Suprapubic skin (tissue), 4 donors: ENCODE measurements at regions not wholly inside any gene's neighbourhood (a gene's known extent, or its start where the extent isn't known, plus 50 kb on each side); places are given as distances from the start of the nearest gene placed in this dataset.

ENCODE experiments used
- DNase-seq, 2 donors: peaks; one replicate each; pipeline ENCODE4 v3.0.0-alpha.2; 2019; ENCODE audit warnings: low spot score in 2 of 2
- H3K27ac ChIP-seq: fragments of 200-600 bp; sonication (generic); one replicate; pipeline ENCODE4 v1.5.1; 2019
- H3K27me3 ChIP-seq: fragments of 200-600 bp; sonication (generic); one replicate; pipeline ENCODE4 v1.5.1; 2019
- H3K36me3 ChIP-seq: fragments of 200-600 bp; sonication (generic); one replicate; pipeline ENCODE4 v1.5.1; 2019
- H3K4me1 ChIP-seq: fragments of 200-600 bp; sonication (generic); one replicate; pipeline ENCODE4 v1.5.1; 2019
- H3K4me3 ChIP-seq: fragments of 200-600 bp; sonication (generic); one replicate; pipeline ENCODE4 v1.5.1; 2019; ENCODE audit warnings: mild to moderate bottlenecking
- H3K9me3 ChIP-seq: fragments of 200-600 bp; sonication (generic); one replicate; pipeline ENCODE4 v1.5.1; 2019
- EP300 ChIP-seq: sonication (generic); formaldehyde crosslinking; IDR thresholded peaks from one replicate; pipeline ENCODE4 v1.6.1; 2017; ENCODE audit warnings: antibody characterized with exemption
- POLR2A ChIP-seq, 2 donors: fragments of 450-650 bp; IDR thresholded peaks; one replicate each; pipeline ENCODE4 v1.6.1; 2017; ENCODE audit warnings: antibody characterized with exemption in 2 of 2, mild to moderate bottlenecking in 2 of 2, moderate library complexity in 2 of 2
- POLR2AphosphoS5 ChIP-seq, 3 donors: sonication (generic); formaldehyde crosslinking; IDR thresholded peaks; one replicate each; pipeline ENCODE4 v1.6.1; 2017; ENCODE audit warnings: antibody characterized with exemption in 3 of 3
- WGBS: methylation state at CpG from one replicate; pipeline ENCODE4 v1.1.5; 2018; 5-methylcytosine and 5-hydroxymethylcytosine counted together
- TF ChIP-seq, protein P1 (sequence below), 2 donors: fragments of 200-600 bp in 1 of 2; fragments of 450-650 bp in 1 of 2; sonication (generic) in 1 of 2; IDR thresholded peaks; one replicate each; pipeline ENCODE4 v1.5.1; 2016 to 2019; ENCODE audit warnings: antibody characterized with exemption in 2 of 2, mild to moderate bottlenecking in 1 of 2, moderate library complexity in 1 of 2

DNA sequence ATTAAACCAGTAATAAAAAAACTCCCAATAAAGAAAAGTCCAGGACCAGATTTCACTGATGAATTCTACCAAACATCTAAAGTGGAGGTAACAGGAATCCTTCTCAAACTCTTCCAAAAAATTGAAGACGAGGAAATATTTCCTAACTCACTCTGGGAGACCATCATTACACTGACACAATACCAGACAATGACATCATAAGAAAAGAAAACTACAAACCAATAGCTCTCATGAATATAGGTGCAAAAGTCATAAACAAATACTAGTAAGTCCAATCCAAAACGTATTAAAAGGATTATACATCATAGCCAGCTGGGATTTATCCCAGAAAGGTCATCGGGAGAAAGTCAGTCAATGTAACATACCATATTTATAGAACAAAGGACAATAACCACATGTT, 94.0 kb upstream of the RAB18 start:
- Histone ChIP-seq H3K9me3 (no peaks in the 10 kb centered on the region), H3K36me3 (no peaks in the 10 kb centered on the region), H3K4me1 (no peaks in the 10 kb centered on the region), H3K27ac (no peak overlapping the region), H3K27me3 (peaks cover 13% of the 10 kb centered on the region), H3K4me3 (no peak overlapping the region)
- 52% methylated on average over 3 of the region's 3 CpGs for whole genome bisulfite sequencing
- TF ChIP-seq, protein P1, sequence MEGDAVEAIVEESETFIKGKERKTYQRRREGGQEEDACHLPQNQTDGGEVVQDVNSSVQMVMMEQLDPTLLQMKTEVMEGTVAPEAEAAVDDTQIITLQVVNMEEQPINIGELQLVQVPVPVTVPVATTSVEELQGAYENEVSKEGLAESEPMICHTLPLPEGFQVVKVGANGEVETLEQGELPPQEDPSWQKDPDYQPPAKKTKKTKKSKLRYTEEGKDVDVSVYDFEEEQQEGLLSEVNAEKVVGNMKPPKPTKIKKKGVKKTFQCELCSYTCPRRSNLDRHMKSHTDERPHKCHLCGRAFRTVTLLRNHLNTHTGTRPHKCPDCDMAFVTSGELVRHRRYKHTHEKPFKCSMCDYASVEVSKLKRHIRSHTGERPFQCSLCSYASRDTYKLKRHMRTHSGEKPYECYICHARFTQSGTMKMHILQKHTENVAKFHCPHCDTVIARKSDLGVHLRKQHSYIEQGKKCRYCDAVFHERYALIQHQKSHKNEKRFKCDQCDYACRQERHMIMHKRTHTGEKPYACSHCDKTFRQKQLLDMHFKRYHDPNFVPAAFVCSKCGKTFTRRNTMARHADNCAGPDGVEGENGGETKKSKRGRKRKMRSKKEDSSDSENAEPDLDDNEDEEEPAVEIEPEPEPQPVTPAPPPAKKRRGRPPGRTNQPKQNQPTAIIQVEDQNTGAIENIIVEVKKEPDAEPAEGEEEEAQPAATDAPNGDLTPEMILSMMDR (IDR thresholded peaks at IDR 0.05) = no peak
- TF ChIP-seq POLR2A (IDR thresholded peaks at IDR 0.05) = no peak
- TF ChIP-seq POLR2AphosphoS5 (IDR thresholded peaks at IDR 0.05) = no peak
- no peak for TF ChIP-seq EP300
- no peak for DNase-seq

DNA sequence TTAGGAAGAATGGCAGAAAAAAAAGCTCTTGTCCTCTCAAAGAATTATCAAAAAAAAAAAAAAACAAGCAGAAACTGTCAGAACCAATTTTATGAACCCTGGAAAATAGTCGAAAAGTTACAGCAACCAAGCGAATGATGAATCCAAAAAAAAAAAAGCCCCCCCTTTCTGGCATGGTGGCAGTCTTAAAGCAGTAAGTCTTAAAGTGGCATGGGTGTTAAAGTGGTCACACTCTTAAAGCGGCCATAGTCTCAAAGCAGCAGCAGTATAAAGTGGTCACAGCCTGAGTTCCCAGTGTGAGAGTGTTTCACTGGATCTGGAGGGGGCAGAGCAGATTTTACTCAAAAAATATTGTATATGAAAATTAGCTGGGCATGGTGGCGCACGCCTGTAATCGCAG, 96.8 kb upstream of the RAB18 start:
- Histone ChIP-seq H3K4me1 (no peaks in the 10 kb centered on the region), H3K4me3 (no peak overlapping the region), H3K27me3 (no peaks in the 10 kb centered on the region), H3K36me3 (no peaks in the 10 kb centered on the region), H3K27ac (no peak overlapping the region), H3K9me3 (no peaks in the 10 kb centered on the region)
- no peak for DNase-seq
- WGBS = 89% methylated on average over 6 of the region's 6 CpGs
- TF ChIP-seq POLR2A (IDR thresholded peaks at IDR 0.05) (no peak), POLR2AphosphoS5 (IDR thresholded peaks at IDR 0.05) (no peak), EP300 (no peak)
- TF ChIP-seq, protein P1 (IDR thresholded peaks at IDR 0.05) = no peak

DNA sequence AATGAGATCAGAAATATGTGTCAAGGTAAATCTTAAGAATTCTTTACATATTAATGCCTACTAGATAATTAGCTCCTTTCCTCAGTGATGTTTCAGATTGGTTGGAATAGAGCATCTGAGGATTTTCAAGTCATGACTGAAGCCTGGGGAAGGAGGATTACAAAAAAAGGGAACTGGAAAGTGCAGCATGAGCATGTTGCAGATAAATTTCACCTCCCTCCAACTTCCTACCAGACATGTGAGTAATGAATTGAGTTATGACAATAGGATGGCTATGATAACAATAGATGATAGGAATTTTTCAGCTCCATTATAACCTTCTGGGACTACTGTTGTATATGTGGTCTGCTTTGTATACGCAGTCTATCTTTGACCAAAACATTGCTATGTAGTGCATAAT, 104.2 kb upstream of the RAB18 start:
- Histone ChIP-seq H3K4me1 (no peaks in the 10 kb centered on the region), H3K4me3 (no peak overlapping the region), H3K27me3 (no peaks in the 10 kb centered on the region), H3K27ac (no peak overlapping the region), H3K9me3 (no peaks in the 10 kb centered on the region), H3K36me3 (no peaks in the 10 kb centered on the region)
- 92% methylated on average over 1 of the region's 1 CpG for WGBS
- DNase-seq = no peak
- no peak for TF ChIP-seq POLR2AphosphoS5 (IDR thresholded peaks at IDR 0.05)
- no peak for TF ChIP-seq EP300
- TF ChIP-seq, protein P1 (IDR thresholded peaks at IDR 0.05) = no peak
- no peak for TF ChIP-seq POLR2A (IDR thresholded peaks at IDR 0.05)

DNA sequence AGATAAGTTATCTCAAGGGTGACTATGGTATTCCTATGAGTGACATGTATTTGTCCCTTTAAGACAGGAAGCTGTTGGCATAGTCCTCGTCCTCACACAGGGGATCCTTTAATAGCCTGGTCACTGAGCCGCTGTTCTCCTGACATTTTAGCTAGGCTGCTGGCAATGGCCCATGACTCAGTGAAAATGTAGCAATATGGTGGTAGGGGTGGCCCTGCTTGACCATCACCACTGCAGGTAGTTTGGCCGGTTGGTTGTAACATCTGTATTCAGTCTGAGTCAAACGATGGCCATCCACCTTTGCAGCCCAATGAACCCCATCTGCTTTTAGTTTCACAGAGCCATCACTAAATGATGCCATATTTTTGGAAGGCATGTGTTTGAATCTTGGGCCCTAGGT, 110.1 kb upstream of the RAB18 start:
- TF ChIP-seq POLR2AphosphoS5 (IDR thresholded peaks at IDR 0.05) (no peak), EP300 (no peak), POLR2A (IDR thresholded peaks at IDR 0.05) (no peak)
- TF ChIP-seq, protein P1 (IDR thresholded peaks at IDR 0.05) = no peak
- Histone ChIP-seq H3K9me3 (no peaks in the 10 kb centered on the region), H3K27ac (no peak overlapping the region), H3K36me3 (no peaks in the 10 kb centered on the region), H3K27me3 (no peaks in the 10 kb centered on the region), H3K4me1 (peaks cover 10% of the 10 kb centered on the region), H3K4me3 (no peak overlapping the region)
- 71% methylated on average over 4 of the region's 4 CpGs for WGBS
- no peak for DNase-seq

DNA sequence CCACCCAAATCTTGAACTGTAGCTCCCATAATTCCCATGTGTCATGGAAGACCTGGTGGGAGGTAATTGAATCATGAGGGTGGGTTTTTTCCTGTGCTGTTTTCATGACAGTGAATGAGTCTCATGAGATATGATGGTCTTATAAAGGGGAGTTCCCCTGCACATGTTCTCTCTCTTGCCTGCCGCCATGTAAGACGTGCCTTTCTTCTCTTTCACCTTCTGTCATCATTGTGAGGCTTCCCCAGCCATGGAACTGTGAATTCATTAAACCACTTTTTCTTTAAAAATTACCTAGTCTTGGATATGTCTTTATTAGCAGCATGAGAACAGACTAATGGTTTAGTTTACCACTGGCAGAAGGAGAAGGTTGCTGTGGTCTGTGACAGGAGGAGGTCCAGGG, 111.5 kb upstream of the RAB18 start:
- Histone ChIP-seq H3K9me3 (no peaks in the 10 kb centered on the region), H3K27ac (no peak overlapping the region), H3K27me3 (no peaks in the 10 kb centered on the region), H3K36me3 (no peaks in the 10 kb centered on the region), H3K4me3 (no peak overlapping the region), H3K4me1 (peaks cover 10% of the 10 kb centered on the region)
- no peak for DNase-seq
- 89% methylated on average over 2 of the region's 2 CpGs for WGBS
- TF ChIP-seq EP300 (no peak), POLR2A (IDR thresholded peaks at IDR 0.05) (no peak), POLR2AphosphoS5 (IDR thresholded peaks at IDR 0.05) (no peak)

DNA sequence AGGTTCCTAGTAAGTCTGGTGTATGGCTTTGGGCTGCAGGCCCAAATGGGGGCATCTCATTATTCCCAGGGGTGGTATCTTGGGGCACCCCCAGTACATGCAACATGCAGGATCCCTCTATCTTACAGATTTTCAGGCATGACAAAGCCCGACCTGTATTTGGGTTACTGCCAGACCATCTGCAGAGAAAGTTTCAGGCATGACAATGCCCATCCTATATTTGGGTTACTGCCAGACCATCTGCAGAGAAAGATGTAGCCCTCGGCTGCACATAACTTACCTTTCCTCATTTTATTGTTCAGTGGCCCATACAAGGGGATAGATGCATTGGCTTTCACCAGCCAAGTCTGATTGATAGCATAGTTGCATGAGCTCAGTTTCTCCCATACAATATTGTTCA, 112.2 kb upstream of the RAB18 start:
- Histone ChIP-seq H3K9me3 (no peaks in the 10 kb centered on the region), H3K36me3 (no peaks in the 10 kb centered on the region), H3K27me3 (no peaks in the 10 kb centered on the region), H3K27ac (no peak overlapping the region), H3K4me3 (no peak overlapping the region), H3K4me1 (peaks cover 10% of the 10 kb centered on the region)
- TF ChIP-seq, protein P1 (IDR thresholded peaks at IDR 0.05) = no peak
- TF ChIP-seq POLR2A (IDR thresholded peaks at IDR 0.05) (no peak), POLR2AphosphoS5 (IDR thresholded peaks at IDR 0.05) (no peak), EP300 (no peak)
- no peak for DNase-seq
- WGBS = 41% methylated on average over 2 of the region's 2 CpGs
